ENCODE measurements at regions not wholly inside any gene's neighbourhood (a gene's known extent, or its start where the extent isn't known, plus 50 kb on each side); places are given as distances from the start of the nearest gene placed in this dataset.

- no peak for TF ChIP-seq EZH2 (IDR thresholded peaks at IDR 0.05; ENCODE audit: borderline replicate concordance, insufficient read depth, low read depth, low read length, poor library complexity, severe bottlenecking)
- no peak for TF ChIP-seq CTCF (IDR thresholded peaks at IDR 0.05)
Observed at GRCh38 chr5:163889369-163889768, 383.9 kb downstream of the MAT2B start.
